Colonic mucosa (tissue), 4 donors: ENCODE measurements at regions not wholly inside any gene's neighbourhood (a gene's known extent, or its start where the extent isn't known, plus 50 kb on each side); places are given as distances from the start of the nearest gene placed in this dataset.
"Not testable (repeated sequence)": the region's sequence is repeated elsewhere in the genome, so short reads cannot be mapped to it uniquely, and the experiment has no call there.

Experiments
- DNase-seq: peaks from one replicate; pipeline ENCODE4 v3.0.0-alpha.2; 2020
- H3K27ac ChIP-seq: fragments of 200-600 bp; one replicate; pipeline ENCODE4 v1.8.0; 2021
- H3K27me3 ChIP-seq: fragments of 200-600 bp; one replicate; pipeline ENCODE4 v1.8.0; 2021
- H3K36me3 ChIP-seq: fragments of 200-600 bp; one replicate; pipeline ENCODE4 v1.8.0; 2021
- H3K4me1 ChIP-seq: fragments of 200-600 bp; one replicate; pipeline ENCODE4 v1.8.0; 2021; ENCODE audit warnings: mild to moderate bottlenecking
- H3K4me3 ChIP-seq: fragments of 200-600 bp; one replicate; pipeline ENCODE4 v1.8.0; 2021
- H3K9ac ChIP-seq, 2 donors: one replicate each; pipeline ENCODE4 v1.7.0; 2013; ENCODE audit warnings: control low read depth in 2 of 2, low read depth in 2 of 2, low read length in 2 of 2
- H3K9me3 ChIP-seq: fragments of 200-600 bp; one replicate; pipeline ENCODE4 v1.8.0; 2021
- CTCF ChIP-seq: fragments of 200-600 bp; IDR thresholded peaks from one replicate; pipeline ENCODE4 v1.8.0; 2022; ENCODE audit warnings: antibody characterized with exemption, mild to moderate bottlenecking
- intact Hi-C: fragments of 100-400 bp; cut with DNase I; formaldehyde crosslinking; loops from one replicate; pipeline ENCODE4 v1.14.1; 2022
- donor health status: healthy.
- donor health status: DM: no; HTN: no; CAD: no.
- donor health status: DM: no; HTN: no; CAD: no.

GRCh38 chr6:126206504-126207246 lies 133.2 kb upstream of the CENPW start:
- no peaks in the 10 kb centered on the region for H3K4me1 ChIP-seq
- H3K27ac ChIP-seq = no peak overlapping the region
- no peak overlapping the region for H3K4me3 ChIP-seq
- no peaks in the 10 kb centered on the region for H3K9me3 ChIP-seq
- H3K27me3 ChIP-seq = no peaks in the 10 kb centered on the region
- DNase-seq = no peak
- intact Hi-C loops = no loop called here
- H3K9ac ChIP-seq = no peak overlapping the region
- TF ChIP-seq CTCF = no peak
- no peaks in the 10 kb centered on the region for H3K36me3 ChIP-seq

GRCh38 chr6:126210398-126211075 lies 129.4 kb upstream of the CENPW start:
- Histone ChIP-seq H3K27me3 (no peaks in the 10 kb centered on the region), H3K4me1 (no peaks in the 10 kb centered on the region), H3K27ac (no peak overlapping the region), H3K9ac (no peak overlapping the region), H3K9me3 (no peaks in the 10 kb centered on the region), H3K36me3 (no peaks in the 10 kb centered on the region), H3K4me3 (no peak overlapping the region)
- no peak for DNase-seq
- intact Hi-C loops = no loop called here
- no peak for TF ChIP-seq CTCF

GRCh38 chr6:126217497-126217896 lies 122.4 kb upstream of the CENPW start:
- Histone ChIP-seq H3K27me3 (no peaks in the 10 kb centered on the region), H3K4me1 (no peaks in the 10 kb centered on the region), H3K4me3 (no peak overlapping the region), H3K36me3 (no peaks in the 10 kb centered on the region), H3K9me3 (no peaks in the 10 kb centered on the region), H3K27ac (no peak overlapping the region), H3K9ac (no peak overlapping the region)
- intact Hi-C loops = no loop called here
- no peak for DNase-seq
- TF ChIP-seq CTCF = no peak

- DNase-seq, H3K27me3 ChIP-seq, H3K4me3 ChIP-seq, H3K4me1 ChIP-seq, H3K9me3 ChIP-seq, H3K36me3 ChIP-seq, H3K27ac ChIP-seq, H3K9ac ChIP-seq, intact Hi-C loops: not testable (repeated sequence)
These were observed 119.0 kb upstream of the CENPW start for GRCh38 chr6:126220901-126221300.

GRCh38 chr6:126227833-126228702 lies 111.8 kb upstream of the CENPW start:
- intact Hi-C loops = no loop called here
- H3K9me3 ChIP-seq = no peaks in the 10 kb centered on the region
- no peaks in the 10 kb centered on the region for H3K4me1 ChIP-seq
- no peak overlapping the region for H3K9ac ChIP-seq
- H3K4me3 ChIP-seq = no peak overlapping the region
- H3K27ac ChIP-seq = no peak overlapping the region
- no peaks in the 10 kb centered on the region for H3K27me3 ChIP-seq
- no peak for DNase-seq
- TF ChIP-seq CTCF = no peak
- H3K36me3 ChIP-seq = no peaks in the 10 kb centered on the region
